NCI-H748 (cell line): ENCODE measurements at regions not wholly inside any gene's neighbourhood (a gene's known extent, or its start where the extent isn't known, plus 50 kb on each side); places are given as distances from the start of the nearest gene placed in this dataset.

Experiments
- DNase-seq: peaks from one replicate; lab custom pipeline; 2025; ENCODE audit not compliant: unreplicated experiment; lab: John Stamatoyannopoulos, UW

DNA sequence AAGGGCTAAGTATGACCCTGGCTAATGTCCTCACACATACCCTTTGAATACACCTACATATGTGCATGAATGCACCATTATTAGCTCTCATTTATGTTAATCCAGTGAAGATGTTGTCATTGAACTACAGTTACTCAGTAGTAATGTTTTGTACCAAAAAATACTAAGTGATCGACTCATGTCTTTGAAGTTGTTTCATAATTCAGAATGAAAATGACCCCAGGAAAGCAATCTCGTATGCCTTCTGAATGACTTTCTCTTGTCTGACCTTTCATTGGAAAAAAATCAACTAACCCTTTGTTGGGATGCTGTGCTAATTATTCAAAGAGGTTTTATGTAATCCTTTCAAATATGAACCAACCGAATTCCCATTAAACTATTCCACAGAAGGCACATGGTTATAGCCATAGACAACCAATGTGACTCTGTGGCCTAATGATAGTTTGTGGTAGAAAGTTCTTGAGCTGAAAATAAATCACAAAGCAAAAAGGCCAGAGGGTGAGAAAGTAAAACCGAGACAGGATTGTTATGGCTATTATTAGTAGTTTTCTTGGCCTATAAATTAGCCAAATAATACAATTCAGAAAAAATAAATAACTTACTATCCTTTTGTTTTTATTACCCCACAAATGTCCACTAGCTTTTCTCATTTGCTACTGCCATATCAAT is 86.8 kb upstream of the STARD13 start:
- no peak for DNase-seq

DNA sequence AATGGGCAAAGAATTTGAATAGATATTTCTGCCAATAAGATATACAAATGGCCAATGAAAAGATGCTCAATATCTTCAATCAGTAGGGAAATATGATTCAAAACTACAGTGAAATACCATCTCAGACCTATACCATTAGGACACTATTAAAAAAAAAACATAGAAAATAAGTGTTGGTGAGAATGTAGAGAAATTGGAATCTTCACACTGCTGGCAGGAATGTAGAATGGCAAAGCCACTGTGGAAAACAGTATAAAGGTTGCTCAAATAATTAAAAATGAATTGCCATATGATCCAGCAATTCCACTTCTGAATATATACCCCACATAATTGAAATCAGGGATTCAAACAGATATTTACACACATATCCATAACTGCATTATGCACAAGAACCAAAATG is 88.1 kb upstream of the STARD13 start:
- DNase-seq: no peak

DNA sequence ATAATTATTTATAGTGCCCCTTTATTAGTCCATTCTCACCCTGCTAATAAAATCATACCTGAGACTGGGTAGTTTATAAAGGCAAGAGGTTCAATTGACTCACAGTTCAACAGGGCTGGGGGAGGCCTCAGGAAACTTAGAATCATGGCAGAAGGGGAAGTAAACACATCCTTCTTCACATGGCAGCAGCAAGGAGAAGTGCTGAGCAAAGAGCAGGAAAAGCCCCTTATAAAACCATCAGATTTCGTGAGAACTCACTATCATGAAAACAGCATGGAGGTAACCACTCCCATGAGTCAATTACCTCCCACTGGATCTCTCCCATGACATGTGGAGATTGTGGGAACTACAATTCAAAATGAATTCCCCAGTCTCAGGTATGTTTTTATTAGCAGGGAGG is 89.9 kb upstream of the STARD13 start:
- DNase-seq: peak; percentile 29

DNA sequence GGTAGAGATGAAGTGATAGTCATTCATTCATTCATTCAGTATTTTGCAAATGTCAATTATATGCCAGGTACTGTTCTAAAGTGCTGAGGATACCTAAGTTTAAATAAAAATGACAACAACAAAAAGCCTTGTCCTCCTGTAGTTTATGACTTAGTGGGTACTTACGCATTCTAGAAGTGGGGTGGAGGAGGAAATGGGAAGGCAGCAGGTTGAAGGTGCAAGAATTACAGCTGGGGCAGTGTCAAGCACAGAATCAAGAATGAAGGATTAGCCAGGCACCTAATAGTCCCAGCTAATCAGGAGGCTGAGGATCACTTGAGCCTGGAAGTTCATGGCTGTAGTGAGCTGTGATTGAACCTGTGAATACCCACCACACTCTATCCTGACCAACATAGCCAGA is 90.7 kb upstream of the STARD13 start:
- no peak for DNase-seq

DNA sequence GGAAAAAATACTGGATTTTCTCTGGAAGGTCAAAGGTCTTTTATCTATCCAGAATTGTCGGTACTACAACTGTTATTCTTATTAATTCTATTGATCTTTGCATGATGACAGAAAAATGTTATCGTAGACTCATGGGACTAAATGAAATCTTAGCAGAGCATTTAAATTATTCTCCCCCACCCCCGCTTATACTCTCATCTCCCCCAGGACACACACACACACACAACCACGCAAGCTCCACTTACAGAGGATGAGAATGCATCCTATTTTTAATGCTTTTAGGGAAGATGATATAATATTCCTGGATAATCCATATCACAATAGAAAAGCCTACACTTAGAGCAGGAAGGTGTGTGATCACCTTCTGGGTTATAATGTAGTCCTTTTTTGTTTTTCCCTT is 91.9 kb upstream of the STARD13 start:
- no peak for DNase-seq

DNA sequence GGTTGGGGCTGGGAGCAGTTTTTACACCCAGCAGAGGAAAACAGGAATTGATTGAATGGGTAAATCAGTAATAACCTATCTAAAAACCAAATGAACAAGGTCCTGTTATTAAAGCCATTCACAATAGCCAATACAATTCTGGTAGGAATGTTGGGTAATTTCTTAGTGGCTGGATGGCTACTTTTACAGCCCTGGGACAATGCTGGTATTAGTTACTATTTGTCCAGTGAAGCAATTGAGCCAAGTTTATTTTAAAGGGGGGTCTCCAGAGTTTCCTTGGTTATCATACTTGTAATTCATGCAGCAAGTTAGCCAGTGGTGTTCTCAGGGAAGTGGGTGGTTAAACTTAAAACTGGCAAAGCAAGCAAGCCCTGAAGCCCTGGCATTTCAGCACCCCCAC is 92.3 kb upstream of the STARD13 start:
- no peak for DNase-seq

DNA sequence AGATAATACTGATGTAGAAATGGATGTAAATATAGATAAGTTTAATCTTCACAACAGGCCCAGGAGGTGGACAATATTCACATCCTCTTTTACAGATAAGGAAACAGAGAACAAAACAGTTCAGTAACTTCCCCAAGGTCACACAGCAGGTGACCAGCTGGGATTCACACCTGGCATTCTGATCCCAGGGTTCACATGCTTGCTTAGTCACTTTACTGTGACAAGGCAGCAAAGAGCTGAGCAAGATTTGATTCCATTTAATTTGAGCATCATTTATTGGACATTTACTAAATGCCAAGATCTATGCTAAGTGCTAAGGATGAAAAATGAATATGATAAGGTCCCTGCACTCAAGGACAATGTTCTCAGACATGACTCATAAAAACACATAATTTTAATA is 94.1 kb upstream of the STARD13 start:
- peak; percentile 98 for DNase-seq

DNA sequence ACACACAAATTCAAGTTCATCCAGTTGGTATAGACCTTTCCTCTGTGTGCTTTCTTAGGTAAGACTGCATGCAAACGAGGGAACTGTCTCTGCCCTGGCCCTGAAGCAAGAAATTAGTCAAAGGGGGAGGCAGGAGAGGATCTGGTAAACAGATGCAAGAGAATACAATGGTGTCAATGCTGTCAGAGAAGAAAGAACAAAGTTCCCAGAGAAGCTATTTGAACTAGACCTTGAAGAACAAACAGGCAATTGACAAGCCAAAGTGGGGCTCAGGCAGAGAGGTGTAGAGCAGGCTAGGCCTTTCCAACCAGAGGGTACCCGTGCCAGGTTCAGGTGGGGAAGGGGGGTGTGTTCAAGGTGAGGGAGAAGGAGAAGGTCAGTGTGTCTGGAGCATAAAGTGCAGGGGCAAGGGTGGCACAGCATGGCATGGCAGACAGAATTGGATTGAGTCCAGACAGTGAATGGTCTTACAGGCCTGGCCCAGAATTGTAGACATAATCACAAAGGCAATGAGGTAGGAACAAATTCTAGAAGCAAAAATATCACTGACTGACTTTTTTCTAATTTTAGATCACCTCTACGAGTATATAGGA is 95.0 kb upstream of the STARD13 start:
- DNase-seq: peak; percentile 28

DNA sequence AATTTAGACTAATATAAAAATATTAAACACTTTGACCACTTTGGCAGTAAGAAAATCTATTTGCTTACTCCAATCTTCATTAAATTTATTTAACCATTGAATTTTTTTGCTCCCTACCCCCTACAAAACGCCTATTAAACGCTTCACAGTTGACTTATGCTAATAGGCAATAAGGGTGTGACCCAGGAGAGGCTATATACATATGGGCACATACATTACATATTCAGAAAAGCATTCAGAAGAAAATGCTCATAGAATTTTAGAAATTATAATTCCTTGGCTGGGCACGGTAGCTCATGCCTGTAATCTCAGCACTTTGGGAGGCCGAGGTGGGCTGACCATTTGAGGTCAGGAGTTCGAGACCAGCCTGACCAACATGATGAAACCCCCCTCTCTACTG is 95.6 kb upstream of the STARD13 start:
- DNase-seq: no peak

DNA sequence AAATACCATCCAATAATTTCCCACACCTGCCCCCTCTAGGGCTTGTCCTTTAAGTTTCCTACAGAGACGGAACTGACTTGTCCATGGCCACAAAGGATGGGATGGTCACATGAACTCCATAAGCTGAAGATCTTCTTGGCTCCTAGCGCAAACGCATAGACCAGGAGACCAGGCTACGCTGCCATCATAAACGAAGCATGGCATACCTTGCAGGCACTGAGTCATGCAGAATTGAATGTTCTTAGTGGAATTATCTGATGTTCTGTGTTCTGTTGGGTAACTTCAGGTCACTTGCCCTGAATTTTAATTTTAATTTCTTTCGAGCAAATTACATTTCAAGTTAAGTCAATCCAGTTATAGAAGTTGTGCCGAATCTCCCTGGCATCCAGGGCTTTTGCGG is 96.4 kb upstream of the STARD13 start:
- no peak for DNase-seq

DNA sequence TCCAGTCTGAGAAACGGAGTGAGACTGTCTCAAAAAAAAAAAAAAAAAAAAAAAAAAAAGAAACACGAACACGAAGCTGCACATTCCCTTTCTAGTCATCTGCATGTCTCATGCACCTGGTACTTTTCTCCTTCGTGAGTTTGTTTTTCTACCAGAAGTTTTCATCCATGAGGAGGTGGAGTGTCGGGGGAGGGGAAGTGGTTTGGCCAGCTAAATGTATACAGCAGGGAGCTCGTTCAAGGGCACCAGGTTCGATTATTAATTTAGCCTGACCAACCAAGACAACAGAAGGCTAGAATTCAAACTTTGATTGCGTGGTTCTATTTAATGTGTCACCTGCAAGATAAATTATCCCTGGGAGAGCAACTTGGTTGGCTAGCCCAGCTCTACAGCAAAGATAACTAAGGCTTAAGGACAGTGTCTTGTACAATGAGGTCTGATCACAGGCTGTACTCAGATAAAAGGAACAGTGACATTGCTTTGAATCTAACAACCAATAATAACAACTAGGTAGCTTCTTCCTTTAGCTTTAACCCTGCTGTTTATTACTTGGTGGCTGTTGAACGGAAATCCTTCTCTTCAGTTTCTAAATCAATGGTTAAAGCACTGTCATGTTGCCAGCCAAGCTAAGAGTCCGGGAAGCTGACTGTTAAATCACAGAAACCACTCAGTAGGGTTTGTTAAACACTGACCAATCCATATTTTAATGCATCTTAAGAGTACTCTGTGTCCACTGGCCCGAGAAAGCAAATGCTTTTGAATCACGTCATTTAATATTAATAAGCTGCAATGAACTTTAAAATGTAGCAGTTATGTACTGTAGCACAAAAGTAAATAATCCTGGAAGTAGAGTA is 98.4 kb upstream of the STARD13 start:
- no peak for DNase-seq

DNA sequence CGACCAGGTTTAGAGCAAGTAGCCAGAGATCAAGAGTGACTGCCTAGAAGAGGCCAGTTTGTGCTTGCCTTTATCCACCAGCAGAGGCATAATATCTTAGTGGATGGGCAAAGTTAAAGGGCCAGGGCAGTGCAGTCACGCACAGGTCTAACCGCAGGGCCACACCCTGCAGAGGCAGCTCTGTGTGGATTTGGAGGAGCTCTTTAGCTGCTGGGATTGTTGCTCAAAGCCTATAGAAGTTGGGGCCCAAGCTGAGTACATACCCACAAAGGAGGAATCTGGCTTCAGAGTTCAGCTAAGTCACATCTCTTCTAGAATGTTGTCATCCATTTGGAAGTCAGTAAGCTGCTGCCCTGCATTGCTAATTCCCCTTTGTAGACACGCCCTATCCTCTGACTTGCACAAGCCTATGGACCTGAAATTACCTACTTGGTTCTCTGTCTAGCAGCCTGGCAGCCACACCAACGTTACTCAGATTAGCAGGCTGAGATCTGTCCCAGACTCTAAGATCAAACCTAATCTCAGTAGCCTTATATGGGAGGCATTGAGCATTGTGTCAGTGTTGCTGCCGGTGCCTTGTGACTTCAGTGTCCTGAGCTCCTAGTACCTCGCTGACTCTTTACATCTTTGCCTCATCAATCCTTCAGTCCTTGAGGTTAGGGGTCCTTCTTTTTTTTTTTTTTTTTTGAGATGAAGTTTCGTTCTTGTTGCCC is 102.9 kb upstream of the STARD13 start:
- no peak for DNase-seq

DNA sequence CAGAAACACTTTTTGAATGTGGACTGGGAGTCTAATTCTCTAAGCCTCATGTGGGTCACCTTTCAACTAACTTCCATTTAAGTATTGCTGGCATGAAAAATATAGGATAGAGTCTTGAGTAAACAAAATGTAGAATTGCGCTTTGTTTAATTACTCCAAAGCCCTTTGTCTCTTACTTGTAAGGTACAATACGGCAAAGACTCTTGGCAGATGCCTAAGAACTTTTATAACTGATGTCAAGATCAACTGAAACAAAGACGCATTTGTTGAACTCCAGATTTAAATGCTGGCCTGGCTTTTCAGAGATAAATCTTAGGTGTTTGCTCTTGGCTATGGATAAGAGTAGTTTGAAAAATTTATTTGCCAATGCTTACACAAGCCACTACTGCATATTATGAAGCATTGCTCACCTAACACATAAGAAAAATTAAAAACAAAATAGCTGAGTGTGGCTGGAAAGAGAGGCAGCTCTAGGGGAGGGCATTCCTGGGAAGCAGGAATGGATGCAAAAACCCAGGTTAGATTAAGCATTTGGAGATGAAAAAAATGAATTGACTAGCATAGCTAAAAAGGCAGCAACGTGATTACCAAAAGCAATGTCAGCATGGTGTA is 107.3 kb upstream of the STARD13 start:
- DNase-seq: no peak

DNA sequence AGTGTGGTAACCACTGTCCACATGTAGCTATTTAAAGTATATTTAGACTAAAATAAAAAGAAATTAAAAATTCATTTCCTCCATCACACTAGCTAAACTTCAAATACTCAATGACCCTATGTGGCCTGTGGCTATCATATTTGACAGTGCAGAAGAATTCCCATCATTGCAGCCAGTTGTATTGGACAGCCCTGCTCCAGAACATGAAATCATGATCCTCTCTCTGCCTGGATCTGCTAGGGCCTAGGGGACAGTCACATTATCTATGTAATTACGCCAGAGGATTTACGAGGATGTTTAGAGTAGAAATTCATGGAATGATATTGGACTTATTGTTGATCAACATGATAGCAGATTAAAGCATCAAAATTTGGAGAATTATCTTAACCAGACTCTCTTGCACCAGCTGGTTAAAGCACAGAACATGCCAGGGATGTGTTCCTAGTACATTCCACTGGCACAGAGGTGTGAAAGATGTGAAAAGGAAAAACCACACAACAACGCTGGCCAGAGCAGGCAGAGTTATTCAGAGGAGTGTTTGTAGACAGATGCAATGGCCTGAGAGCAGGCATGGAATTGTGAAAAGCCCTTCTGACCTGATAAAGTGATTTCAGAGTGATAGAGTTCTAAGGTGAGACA is 108.9 kb upstream of the STARD13 start:
- no peak for DNase-seq

DNA sequence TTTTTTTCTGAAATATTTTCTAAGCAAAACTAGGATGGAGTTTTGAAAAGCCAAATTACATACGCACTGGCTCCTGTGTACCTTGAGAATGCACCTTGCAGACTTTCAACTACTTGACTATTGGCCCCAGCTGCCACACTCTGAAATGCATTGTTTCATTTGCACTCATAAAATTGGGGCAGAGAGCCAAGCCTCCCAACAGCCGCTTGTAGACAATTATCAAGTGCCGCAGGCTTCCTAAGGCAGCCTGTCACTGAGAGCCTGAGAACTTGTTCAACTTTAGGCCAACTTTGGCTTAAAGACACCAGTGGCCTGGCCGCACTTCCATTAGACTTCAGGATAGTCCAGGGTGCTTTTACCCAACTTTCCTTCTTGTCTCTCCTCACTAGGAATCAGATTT is 115.7 kb upstream of the STARD13 start:
- DNase-seq: peak; percentile 69

DNA sequence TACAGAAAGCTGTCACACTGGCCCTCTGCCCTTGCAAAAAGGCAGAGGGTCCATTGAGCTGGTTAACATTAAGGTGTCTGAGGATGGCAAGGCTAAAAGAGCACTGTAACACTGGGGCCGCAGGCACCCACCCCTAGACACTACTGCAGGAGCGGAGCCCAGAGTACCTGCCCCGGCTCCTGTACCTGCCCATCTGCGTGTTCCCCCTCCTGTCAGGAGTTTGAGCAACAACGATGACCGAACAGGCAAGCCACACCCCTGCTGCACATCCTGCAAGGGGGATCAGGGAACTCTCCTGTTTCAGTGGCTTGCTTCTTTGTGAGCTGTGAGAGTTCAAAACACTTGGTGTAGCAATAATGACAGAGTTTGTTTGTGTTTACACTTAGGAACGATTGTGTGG is 117.4 kb upstream of the STARD13 start:
- no peak for DNase-seq

DNA sequence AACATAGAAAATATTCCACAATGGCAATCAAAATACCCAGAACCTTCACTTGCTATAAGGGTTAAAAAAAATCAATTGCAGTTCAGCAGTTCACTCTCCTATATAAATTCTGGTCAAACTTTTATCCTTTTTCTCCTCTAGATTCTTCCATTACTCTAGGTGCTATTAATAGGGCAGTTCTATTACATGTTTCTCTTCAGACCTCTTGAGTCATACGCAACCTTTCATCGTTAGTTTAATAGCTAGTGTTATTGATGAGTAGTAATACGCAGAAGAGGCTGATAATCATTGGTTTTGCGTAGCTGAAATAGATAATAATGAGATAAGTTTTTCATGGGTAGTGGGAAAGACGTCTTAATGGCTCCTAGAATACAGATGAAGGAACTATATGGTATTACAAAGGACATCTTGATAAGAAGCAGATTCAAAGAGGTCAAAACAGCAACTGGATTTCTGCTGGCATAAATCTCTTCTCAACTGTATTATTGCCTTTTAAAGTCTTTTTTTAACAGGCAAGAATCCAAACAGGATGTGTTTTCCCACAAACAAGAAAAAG is 118.3 kb upstream of the STARD13 start:
- no peak for DNase-seq

DNA sequence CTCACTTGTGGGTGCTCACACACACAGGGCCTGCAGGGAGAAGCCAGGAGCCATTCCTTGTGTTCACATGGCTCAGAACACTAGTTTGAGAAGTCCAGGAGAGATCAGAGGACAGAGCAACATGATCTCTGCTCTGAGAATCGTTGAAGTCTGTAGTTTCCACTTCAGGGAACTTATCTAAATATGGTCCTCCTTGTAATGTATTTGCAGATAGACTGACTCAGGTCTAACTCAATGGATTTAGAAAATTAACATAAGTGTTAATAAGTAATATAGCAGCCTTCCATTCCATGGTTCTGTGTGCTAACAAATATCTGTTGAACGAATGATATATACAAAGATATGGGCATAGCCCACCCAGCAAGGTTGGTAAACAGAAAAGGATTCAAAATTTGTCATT is 119.8 kb upstream of the STARD13 start:
- no peak for DNase-seq

DNA sequence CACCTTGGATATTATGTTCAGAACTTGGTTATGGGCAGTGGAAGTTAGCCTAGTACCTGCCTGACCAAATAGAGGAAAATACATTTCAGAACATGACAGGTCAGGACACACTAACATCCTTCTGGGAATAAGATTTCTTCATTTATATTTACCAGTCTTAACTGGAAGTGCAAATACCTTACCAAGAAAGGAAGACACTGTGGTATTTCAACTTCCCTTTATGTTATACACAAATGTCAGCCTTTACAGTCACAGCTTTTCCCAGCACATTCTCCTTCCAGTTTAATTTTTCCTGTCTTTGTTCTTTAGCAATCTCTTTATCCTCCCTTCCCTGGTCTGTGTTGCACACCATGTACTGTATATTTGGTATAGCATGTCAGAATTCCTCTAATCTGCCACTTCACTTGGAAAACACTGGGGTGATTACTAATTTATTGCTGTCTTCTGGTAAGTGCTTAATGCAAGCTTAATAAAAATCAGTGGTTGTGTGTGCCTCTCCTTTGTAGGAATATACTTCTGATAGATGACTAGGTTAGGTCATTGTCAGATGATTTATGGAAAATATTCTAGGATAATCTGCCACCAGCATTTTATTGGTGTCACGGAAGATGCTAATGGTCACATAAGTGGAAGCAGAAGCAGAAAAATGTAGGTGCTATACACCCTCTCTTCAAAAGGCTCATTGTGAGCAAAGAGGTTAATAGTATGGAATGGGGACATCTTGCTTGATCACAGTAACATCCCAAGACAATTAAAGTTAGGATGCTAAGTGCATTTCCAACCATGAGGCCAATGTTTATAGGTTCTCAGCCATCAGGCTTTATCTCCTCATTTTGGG is 124.3 kb upstream of the STARD13 start:
- DNase-seq: no peak

DNA sequence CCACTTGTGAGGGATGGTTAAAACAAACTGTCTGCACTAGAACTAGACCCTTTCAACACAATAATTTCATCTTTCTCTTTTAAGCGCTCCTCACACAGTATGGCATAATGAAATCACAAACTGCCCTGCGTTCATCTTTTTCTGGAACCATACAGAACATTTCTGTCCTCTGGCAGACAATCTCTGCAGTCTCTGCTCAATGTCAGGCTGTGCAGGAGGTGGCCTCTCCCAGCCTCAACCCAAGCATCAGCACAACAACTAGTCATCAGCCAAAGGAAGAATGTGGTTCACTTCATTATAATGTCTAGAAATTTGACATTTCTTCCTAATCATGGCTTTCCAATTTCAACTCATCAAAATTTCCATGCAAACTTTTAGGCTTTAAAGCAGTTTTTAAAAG is 125.1 kb upstream of the STARD13 start:
- no peak for DNase-seq
